ENCODE measurements at regions not wholly inside any gene's neighbourhood (a gene's known extent, or its start where the extent isn't known, plus 50 kb on each side); places are given as distances from the start of the nearest gene placed in this dataset.

DNA sequence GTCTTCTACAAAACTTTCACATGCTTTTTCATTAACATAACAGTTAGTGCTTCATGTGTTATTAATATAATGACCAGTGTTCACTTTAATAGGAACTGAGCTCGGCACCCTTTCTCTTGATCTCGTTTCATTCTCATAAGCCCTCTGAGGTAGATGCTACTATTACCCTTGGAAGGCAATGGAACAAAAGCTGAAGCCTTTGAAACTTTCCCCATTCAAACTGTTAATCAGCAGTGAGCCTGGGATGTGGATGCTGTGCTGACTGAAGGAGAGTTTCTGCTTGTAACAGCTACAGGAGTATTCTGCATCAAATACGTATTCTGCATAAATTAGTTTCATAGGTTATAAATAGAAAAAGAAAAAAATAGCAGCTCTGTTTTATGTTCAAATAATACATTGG lies 904.0 kb upstream of the CDH2 start:
- no peak for DNase-seq (ENCODE audit: low spot score)

DNA sequence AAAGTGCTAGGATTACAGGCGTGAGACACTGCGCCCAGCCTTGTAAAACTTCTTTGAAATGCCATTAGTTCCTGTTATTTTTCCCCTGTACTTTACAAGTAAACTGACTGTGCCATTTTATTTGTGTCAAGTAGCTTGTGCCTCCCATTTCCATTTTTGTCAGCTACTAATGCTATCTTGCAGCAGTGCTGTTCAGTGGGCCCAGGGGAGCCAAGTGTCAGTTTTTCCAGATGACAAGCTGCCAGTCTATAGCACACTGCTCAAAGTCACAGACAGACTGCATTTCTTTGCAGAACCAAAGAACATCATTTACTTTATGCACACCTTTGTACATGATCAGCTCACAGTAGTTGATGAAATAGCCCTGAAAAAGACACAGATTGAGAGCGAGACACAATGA lies 901.3 kb upstream of the CDH2 start:
- no peak for DNase-seq (ENCODE audit: low spot score)

DNA sequence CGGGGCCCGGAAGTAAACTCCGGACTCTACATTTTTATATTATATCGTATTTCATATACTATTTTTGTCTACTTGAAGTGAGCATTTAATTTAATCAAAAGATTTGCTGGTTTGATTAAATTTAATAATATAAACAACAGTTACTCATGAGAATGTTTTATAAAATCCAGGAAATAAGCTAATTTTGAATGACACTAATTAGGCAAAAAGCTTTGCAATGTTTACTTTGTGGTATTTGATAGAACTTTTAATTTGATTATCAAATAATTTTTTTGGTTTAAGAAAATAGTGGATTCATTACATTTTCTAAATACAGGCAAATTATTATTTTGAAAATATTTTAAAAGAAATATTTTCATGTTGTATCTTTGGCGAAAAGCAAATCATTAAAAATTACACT lies 900.4 kb upstream of the CDH2 start:
- DNase-seq (ENCODE audit: low spot score), result no peak

DNA sequence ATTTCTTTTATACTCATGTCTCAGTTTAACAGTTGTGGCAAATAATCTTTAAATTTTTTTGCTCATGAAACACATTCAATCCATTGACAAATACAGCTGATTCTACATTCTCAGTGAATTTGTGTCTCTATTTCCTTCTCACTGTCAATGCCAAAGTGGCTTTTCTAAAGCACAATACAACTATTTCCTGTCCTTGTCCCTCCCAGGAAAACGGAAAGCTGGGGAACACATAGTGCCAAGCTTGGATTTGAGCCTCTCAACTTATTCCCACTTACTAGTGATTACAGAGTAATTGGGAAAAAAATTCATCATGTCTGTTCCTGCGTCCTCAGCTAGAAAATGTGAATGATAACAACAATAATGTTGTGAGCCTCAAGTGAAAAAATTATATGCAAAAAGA lies 899.7 kb upstream of the CDH2 start:
- DNase-seq (ENCODE audit: low spot score), result no peak

DNA sequence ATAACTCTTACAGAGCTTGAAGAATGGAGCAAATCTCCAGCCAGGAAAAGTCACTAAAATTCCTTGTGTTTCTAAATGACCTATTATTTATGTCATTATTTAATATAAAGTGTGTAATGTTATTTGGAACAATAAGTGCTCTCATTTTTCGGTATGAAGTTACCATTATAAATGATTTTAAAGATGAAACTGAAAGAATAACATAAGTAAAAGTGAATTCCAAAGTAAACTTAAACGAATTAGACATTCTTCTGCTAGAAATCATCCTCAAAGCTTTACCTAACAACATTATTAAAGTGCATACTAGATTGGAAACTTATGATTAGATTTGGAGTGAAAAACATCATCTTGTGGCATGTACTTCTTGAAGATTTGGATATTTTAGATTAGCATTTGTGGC lies 897.2 kb upstream of the CDH2 start:
- no peak for DNase-seq (ENCODE audit: low spot score)

DNA sequence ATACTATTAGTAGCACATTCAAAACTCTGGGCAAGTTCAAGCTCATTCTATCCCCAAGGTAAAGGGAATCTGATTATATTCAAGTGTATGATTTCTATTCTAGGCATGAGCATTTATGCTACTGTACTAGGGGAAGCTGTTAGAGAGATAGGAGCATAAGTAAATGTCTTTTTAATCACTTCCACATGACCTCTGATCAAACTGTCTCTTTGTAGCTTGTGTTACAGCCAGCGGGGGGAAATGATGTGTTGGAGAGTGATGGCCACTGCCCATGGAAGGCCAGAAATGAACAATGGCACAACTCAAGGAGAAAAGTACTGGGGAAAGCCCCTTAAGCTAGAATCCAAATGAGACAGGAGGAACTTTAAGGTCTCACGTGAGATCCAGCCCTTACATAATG lies 894.9 kb upstream of the CDH2 start:
- DNase-seq (ENCODE audit: low spot score), result no peak

DNA sequence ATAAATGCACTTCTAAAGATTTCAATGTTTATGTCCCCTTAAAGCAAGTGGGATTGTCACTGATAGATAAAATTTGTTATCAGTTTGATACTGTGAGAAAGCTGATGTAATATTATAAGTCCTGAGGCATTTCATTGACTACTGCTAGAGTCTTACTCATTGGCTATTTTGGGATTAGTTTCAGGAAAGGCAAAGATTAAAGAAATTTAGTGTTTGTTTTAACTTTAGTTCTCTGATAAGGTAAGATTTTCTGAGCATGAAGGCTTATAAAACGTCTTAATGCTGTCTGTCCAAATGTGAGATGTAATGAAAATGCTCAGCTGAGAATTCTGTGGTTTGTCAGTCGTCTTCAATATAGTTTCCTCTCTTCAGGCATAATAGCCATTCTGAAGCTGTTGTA lies 886.4 kb upstream of the CDH2 start:
- DNase-seq (ENCODE audit: low spot score), result no peak

DNA sequence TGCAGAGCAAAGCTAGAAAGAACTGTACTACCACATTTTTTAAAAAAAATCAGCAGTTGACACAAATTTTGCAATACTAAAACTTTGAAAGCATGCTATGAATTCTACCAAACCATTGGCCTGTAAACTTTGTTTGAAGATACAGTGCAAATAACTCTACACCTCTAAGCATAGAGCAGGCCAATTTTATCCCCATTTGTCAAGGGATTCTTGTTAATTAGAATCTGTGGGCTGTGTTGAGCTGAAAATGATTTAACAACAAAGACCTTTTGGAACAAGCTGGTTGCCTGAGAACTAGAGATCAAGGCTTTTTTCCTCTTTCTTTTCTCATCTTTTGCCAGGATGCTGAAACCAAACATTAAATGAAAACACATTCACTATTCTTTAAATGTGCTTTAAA lies 886.0 kb upstream of the CDH2 start:
- no peak for DNase-seq (ENCODE audit: low spot score)

DNA sequence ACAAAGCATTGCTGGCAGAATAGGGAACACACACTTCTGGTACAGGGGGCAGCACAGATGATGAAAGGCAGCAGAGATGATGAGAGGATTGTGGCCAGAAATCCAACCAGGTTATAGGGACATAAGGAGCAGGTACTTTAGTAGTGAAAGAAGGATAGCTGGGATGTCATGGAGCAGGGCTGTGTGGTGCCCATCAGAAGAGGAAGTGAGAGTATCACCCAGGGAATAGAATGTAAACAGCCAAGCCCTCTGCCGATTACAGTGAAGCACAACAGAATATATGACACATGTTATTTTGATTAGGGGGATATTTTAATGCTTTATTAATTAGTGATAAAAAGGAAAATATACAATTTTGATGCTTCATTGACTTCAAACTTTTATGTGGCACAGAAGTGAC lies 883.4 kb upstream of the CDH2 start:
- no peak for DNase-seq (ENCODE audit: low spot score)

DNA sequence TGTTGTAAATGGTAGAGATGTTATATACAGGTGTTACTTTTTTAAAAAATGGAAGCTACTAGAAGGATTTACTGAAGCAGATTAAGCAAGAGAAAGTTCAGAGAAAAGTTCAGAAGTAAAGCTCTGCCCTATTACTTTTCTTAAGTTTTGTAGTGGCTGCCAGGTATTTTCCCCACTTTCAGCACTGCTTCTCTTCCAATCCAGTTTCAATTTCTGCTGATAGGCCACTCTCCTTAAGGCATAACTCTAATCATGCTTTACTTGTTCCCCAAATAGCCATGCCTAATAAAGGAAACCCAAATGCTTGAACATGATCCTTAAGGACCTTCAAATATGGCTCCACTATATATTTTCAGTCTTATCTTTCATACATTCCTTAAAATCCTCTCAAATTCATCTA lies 880.8 kb upstream of the CDH2 start:
- no peak for DNase-seq (ENCODE audit: low spot score)

DNA sequence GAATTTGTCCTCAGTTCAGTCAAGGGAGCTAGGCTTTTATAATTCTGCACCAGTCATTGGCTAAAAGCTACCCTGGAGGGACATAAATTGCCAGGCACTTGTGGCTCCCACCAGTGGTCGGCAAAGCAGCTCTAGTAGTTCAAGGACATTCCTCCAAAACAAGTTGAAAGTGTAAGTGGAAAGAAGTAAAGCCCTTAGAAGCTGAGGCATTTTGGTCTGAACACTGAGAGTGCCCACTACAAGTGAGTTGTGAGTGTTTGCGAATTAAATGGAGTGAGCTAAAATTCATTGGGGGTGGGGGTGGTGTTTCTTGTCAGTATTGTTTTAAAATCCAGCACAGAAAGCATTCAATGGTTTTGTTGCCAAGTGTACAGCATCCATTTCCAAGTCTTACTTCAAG lies 879.9 kb upstream of the CDH2 start:
- no peak for DNase-seq (ENCODE audit: low spot score)

DNA sequence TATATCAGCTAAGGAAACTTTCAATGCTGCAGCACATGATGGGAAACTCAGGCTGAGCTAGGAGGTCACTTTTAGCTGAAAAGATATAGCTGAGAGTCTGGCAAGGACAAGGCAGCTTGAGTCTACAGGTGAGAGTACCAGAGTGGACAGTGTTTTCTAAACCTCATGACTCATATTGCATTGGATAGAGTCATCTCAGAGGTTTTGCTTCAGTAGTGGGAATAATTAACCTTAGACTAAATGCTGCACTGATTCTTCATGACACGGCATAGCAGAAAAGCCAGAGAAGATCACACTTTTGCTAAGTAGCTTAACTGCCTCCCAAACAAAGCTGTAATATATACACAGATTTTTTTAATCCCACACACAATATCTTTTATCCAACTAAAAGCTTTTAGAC lies 865.0 kb upstream of the CDH2 start:
- peak; percentile 57 for DNase-seq (ENCODE audit: low spot score)

DNA sequence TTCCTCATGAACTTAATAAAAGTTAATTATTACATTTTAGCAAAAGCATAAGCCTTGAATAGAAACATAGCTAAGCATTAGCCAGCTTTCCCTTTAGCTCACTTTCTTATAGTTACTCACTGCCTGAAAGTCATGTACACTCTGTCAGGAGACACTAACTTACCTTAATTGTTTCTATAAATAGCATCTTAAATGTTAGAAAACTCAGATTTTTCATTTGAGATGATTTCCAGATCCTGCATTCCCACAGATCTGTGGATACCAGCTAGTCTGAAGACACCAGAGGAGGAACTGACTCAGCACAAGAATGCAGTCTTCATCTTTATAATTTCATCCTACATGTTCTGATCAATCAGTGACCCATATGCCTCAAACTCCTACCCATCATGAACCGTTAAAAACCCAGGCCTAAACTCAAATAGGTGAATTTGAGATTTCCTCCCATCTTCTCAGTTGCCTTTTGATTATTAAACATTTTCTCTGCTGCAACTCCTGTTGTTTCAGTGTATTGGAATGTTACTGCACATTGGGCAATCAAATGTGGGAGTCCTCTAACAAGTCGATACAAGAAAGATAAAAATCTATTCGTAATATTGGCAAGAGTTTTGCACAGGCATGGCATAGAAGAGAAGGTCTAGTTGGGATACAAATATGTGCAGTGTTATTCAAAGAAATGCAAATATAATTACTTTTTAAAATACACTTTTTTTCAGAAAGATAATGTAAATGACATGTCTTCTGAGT lies 857.4 kb upstream of the CDH2 start:
- peak; percentile 14 for DNase-seq (ENCODE audit: low spot score)

DNA sequence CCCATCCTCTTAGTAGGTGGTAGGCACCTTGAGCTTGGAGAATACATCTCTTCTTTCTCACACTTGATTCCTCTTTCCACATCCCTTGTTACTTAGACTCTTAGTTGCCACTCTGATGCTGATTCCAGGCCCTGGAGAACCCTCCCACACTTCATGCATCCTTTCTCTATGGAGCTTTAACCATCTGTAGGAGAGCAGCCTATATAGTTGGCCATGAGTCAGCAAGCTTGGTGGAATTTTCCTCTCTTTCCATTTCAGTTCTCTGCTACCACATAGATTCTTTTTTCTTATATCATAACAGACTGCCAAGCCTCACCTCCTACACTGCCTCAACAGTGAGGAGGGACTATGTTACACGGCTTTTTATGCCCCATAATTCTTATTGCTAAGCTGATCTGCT lies 851.6 kb upstream of the CDH2 start:
- no peak for DNase-seq (ENCODE audit: low spot score)

DNA sequence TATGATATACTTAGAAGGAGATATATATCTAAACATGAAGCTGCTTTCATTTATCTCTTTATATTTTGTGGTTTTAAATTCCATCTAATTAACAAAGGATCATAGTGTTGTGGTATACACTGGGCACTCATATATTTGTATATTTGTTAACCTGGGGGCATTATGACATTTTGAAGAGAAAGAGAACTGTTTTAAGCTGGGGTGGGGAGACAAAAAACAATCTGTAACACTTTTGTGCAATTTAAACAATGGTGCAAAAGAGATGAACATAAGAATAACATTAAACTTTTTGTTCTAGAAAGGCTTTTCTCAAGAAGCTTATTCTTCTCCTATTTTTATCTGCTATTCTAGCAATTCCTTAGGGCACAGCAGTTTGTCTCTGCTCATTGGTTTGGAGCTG lies 842.0 kb upstream of the CDH2 start:
- DNase-seq (ENCODE audit: low spot score), result no peak

DNA sequence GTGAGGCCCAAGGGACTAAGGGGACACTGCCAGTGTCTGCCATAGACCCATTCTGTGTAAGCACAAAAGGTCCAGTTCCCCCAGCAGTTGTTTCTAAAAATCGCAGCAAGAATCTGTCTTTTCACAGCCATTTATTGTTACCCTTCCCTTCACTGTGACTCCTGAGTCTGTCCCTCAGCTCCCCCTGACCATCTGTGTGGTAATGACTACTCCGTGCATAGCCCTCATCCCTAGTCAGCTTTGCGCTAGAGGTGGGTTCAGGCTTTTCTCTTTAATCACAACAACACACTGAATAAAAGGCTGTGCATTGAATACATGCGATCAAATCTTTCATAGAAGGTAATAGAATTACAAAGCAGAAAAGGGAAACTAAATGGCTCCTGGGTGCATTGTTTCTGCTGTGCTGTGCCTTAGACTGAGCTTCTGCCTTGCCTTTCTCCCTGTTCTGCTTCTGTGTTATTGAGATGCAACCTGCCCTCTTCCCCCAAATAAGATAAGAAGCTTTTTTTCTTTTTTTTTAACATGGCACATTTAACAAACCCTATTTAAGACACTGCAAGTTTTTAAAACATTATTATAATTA lies 836.0 kb upstream of the CDH2 start:
- no peak for DNase-seq (ENCODE audit: low spot score)

DNA sequence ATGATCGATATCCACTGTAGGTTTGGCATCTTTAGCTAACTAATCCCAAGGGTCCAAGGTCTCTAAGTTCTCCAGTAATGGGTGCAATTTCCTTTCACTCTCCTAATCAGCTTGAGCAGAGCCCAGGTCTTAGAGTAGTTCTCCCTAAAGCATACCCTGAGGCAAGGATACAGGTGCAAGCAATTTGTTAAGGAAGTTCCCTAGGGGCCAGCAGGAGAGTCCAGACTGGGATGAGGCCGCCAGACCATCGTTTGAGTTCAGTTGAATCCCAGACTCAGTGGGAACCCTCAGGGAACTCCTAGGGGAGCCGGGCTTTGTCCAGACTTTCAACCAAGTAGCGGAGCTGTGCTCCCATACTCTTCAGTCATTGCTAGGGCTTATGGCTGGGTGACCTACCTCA lies 835.4 kb upstream of the CDH2 start:
- no peak for DNase-seq (ENCODE audit: low spot score)

DNA sequence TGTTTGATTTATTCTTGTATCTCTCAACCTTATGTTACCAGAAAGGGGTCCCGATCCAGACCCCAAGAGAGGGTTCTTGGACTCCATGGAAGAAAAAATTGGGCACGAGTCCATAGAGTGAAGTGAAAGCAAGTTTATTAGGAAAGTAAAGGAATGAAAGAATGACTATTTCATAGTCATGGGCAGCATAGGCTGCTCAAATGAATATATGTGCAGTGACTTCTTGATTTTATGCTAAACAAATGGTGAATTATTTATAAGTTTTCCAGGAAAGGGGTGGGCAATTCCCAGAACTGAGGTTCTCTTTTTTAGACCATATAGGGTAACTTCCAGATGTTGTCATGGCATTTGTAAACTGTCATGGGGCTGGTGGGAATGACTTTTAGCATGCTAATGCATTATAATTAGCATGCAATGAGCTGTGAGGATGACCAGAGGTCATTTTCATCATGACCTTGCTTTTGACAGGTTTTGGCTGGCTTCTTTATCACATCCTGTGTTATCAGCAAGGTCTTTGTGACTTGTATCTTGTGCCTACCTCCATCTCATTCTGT lies 832.4 kb upstream of the CDH2 start:
- DNase-seq (ENCODE audit: low spot score), result no peak

DNA sequence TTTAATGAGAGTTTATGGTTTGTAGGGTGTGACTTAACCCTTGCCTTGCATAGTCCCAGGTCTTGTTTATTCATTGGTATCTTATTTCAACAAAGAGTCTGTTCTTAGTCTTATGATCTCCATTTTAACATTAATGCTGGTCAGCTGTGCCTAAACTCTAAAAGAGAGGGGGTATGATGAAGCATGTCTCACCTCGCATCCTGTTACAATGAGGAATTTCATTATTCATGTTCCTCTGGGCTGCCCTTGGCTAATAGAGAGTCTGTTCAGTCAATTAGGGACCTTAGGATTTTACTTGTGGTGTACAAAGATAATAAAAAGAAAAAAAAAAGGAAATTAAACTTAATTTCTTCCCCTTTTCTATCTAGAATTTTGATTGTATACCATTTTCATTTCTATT lies 831.9 kb upstream of the CDH2 start:
- DNase-seq (ENCODE audit: low spot score), result no peak

DNA sequence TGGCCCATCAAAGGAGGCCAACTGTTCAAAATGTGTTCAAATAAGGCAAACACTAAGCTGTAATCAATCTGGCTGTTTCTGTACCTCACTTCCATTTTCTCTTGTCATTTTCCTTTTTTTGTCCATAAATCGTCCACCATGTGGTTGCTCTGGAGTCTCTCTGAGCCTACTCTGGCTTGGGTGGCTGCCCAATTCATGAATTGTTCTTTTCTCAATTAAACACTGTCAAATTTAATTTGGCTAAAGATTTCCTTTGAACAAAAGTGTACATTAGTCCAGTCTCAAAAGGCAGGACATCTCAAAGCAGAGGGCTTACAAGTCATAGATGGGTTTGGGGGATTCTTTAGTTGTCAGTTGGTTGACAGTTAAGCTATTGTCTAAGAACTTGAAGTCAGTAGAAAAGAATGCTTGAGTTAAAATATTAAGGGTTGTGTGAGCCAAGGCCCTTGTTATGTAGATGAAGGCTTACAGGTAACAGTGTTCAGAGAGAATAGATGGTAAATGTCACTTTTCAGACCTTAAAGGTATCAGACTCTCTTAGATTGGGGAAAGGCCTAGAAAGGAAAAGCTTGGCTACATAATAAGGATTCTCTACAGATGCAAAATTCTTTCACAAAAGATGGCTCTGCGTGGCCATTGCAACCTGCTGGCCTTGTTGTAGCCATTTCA lies 831.2 kb upstream of the CDH2 start:
- no peak for DNase-seq (ENCODE audit: low spot score)

DNA sequence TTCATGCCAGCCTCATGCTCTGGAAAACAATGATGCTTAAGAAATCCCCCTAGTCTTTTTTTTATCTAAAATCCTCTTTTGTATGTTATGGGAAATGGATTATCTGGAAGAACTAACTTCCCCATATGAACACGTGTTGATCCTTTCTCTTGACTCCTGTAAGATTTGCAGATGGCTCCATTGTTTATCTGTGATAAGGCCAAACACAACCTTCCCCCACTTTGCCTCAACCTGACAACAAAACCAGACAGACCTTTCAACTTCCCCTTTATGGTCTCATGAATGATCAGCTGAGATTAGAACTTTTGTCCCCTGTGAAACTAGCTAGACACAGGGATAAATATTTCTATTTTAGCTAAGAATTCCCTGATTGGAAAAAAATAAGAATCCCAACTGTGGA lies 828.0 kb upstream of the CDH2 start:
- no peak for DNase-seq (ENCODE audit: low spot score)

DNA sequence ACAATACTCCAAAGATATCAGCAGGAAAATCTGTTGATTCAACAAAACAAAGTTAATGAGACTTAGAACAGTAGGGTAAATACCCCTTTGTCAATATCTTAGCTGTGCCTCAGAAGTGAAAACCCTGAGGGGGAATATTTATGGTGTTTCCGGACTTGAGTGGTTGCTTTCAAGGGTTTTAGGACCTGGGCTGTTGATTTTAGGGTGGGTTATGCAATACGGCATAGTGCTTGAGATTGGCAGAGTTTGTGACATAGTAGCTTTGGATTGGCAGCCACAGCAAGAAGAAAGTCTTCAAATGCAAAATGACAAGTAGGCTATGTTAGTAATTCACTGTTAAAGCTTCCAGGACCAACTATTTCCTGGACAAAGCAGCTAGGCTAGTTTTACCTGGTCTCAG lies 826.3 kb upstream of the CDH2 start:
- no peak for DNase-seq (ENCODE audit: low spot score)

DNA sequence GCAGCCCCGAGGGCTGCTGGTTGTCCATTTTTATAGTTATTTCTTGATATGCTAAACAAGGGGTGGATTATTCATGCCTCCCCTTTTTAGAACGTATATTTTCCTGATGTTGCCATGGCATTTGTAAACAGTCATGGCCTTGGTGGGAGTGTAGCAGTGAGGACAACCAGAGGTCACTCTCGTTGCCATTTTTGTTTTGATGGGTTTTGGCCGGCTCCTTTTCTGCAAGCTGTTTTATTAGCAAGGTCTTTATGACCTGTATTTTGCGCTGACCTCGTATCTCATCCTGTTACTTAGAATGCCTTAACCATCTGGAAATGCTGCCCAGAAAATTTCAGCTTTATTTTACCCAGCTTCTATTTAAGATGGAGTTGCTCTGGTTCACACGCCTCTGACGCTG lies 825.8 kb upstream of the CDH2 start:
- no peak for DNase-seq (ENCODE audit: low spot score)

DNA sequence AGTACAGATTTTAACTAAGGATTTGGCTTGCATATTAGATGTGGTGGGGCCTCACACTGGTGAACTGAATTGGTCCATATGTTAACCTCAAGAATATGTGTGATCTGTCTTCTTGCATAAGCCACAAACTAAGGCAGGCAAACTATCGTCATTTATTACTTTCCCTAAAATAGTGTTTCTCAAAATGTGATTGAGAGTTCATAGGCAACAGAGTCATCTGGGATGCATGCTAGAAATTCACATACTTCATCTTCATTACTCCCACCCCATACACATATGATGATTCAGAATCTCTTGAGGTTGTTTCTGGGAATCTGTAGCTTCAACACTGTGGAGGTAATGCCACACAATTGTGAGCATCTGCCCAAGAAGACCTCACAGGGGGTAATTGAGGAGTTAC lies 822.8 kb upstream of the CDH2 start:
- DNase-seq (ENCODE audit: low spot score), result no peak

Data from kidney tubule cell (primary cell).